Neural cell (in vitro differentiated cells): ENCODE measurements at regions not wholly inside any gene's neighbourhood (a gene's known extent, or its start where the extent isn't known, plus 50 kb on each side); places are given as distances from the start of the nearest gene placed in this dataset.

ENCODE experiments used
- H2AFZ ChIP-seq: fragments of 200-600, 300-800 bp; sonication (generic), shearing (Covaris generic); 2 replicates; pipeline ENCODE4 v1.6.0; 2014; ENCODE audit warnings: low read depth, mild to moderate bottlenecking, antibody characterized with exemption, low read length, moderate library complexity
- H3F3A ChIP-seq: fragments of 200-600 bp; shearing (Covaris generic); 2 replicates; pipeline ENCODE4 v1.6.1; 2016; ENCODE audit warnings: mild to moderate bottlenecking, moderate library complexity, mixed read lengths, antibody characterized with exemption, low read length; ENCODE audit not compliant: insufficient read depth, poor library complexity, severe bottlenecking
- H3K27ac ChIP-seq: fragments of 200-600, 300-800 bp; sonication (generic), shearing (Covaris generic); 2 replicates; pipeline ENCODE4 v1.5.1; 2014; ENCODE audit warnings: mild to moderate bottlenecking, low read length, moderate library complexity
- H3K27me3 ChIP-seq: fragments of 300-800, 200-600 bp; sonication (generic), shearing (Covaris generic); 2 replicates; pipeline ENCODE4 v1.6.0; 2014; ENCODE audit warnings: mild to moderate bottlenecking, low read depth, low read length, moderate library complexity; ENCODE audit not compliant: insufficient read depth
- H3K36me3 ChIP-seq: fragments of 300-800, 200-600 bp; sonication (generic), shearing (Covaris generic); 2 replicates; pipeline ENCODE4 v1.5.1; 2014; ENCODE audit warnings: mild to moderate bottlenecking, antibody characterized with exemption, low read length, moderate library complexity; ENCODE audit not compliant: insufficient read depth
- H3K4me2 ChIP-seq: fragments of 300-800, 200-600 bp; sonication (generic), shearing (Covaris generic); 2 replicates; pipeline ENCODE4 v1.6.0; 2014; ENCODE audit warnings: mild to moderate bottlenecking, low read length
- H3K4me3 ChIP-seq: fragments of 300-800, 200-600 bp; sonication (generic), shearing (Covaris generic); 2 replicates; pipeline ENCODE4 v1.5.1; 2014; ENCODE audit warnings: mild to moderate bottlenecking, low read length, moderate library complexity
- H3K79me2 ChIP-seq: fragments of 200-600 bp; shearing (Covaris generic); replicated peaks from 2 replicates; pipeline ENCODE4 v1.6.0; 2014; ENCODE audit warnings: mild to moderate bottlenecking, low read length, moderate library complexity; ENCODE audit not compliant: insufficient read depth
- H3K9ac ChIP-seq: fragments of 300-800, 200-600 bp; sonication (generic), shearing (Covaris generic); 2 replicates; pipeline ENCODE4 v1.6.1; 2016; ENCODE audit warnings: mild to moderate bottlenecking, low read length, mixed read lengths
- H3K9me2 ChIP-seq: fragments of 200-600 bp; shearing (Covaris generic); 2 replicates; pipeline ENCODE4 v1.6.1; 2016; ENCODE audit warnings: mild to moderate bottlenecking, low read length, mixed read lengths; ENCODE audit not compliant: insufficient read depth
- H3K9me3 ChIP-seq: fragments of 200-600, 300-800 bp; sonication (generic), shearing (Covaris generic); 2 replicates; pipeline ENCODE4 v1.6.1; 2016; ENCODE audit warnings: mild to moderate bottlenecking, mixed run types, low read length, moderate library complexity, mixed read lengths
- H4K20me1 ChIP-seq: fragments of 200-600 bp; shearing (Covaris generic); 2 replicates; pipeline ENCODE4 v1.6.1; 2016; ENCODE audit warnings: mild to moderate bottlenecking, mixed run types; ENCODE audit not compliant: insufficient read depth
- EP300 ChIP-seq: fragments of 450-650 bp; conservative IDR thresholded peaks from 2 replicates; pipeline ENCODE4 v1.6.1; 2014; ENCODE audit warnings: antibody characterized with exemption, mild to moderate bottlenecking, moderate library complexity; ENCODE audit not compliant: poor library complexity, severe bottlenecking
- EZH2 ChIP-seq: fragments of 200-600, 300-800 bp; shearing (Covaris generic), sonication (generic); IDR thresholded peaks from 2 replicates; pipeline ENCODE4 v1.6.1; 2014; ENCODE audit warnings: antibody characterized with exemption, low read length, borderline replicate concordance, mild to moderate bottlenecking; ENCODE audit not compliant: insufficient read depth, poor library complexity, severe bottlenecking
- MXI1 ChIP-seq: fragments of 450-650 bp; conservative IDR thresholded peaks from 2 replicates; pipeline ENCODE4 v1.6.1; 2014; ENCODE audit warnings: antibody characterized with exemption, mild to moderate bottlenecking; ENCODE audit not compliant: poor library complexity, severe bottlenecking
- POLR2AphosphoS5 ChIP-seq: IDR thresholded peaks from 2 replicates; pipeline ENCODE4 v1.6.1; 2012
- RAD21 ChIP-seq: fragments of 450-650 bp; conservative IDR thresholded peaks from 2 replicates; pipeline ENCODE4 v1.6.1; 2014; ENCODE audit warnings: antibody characterized with exemption, mild to moderate bottlenecking, moderate library complexity
- SMC3 ChIP-seq: fragments of 450-650 bp; conservative IDR thresholded peaks from 2 replicates; pipeline ENCODE4 v1.6.1; 2014; ENCODE audit warnings: antibody characterized with exemption, mild to moderate bottlenecking, moderate library complexity; ENCODE audit not compliant: poor library complexity
- TAF1 ChIP-seq: IDR thresholded peaks from 2 replicates; pipeline ENCODE4 v1.6.1; 2012; ENCODE audit warnings: low read depth
- TF ChIP-seq, protein P1 (sequence below): IDR thresholded peaks from 2 replicates; pipeline ENCODE4 v1.6.1; 2012; ENCODE audit warnings: borderline replicate concordance
- TF ChIP-seq, protein P2 (sequence below): fragments of 450-650 bp; IDR thresholded peaks from 2 replicates; pipeline ENCODE4 v1.5.1; 2014; ENCODE audit warnings: antibody characterized with exemption, mild to moderate bottlenecking, moderate library complexity; ENCODE audit not compliant: poor library complexity, severe bottlenecking

DNA sequence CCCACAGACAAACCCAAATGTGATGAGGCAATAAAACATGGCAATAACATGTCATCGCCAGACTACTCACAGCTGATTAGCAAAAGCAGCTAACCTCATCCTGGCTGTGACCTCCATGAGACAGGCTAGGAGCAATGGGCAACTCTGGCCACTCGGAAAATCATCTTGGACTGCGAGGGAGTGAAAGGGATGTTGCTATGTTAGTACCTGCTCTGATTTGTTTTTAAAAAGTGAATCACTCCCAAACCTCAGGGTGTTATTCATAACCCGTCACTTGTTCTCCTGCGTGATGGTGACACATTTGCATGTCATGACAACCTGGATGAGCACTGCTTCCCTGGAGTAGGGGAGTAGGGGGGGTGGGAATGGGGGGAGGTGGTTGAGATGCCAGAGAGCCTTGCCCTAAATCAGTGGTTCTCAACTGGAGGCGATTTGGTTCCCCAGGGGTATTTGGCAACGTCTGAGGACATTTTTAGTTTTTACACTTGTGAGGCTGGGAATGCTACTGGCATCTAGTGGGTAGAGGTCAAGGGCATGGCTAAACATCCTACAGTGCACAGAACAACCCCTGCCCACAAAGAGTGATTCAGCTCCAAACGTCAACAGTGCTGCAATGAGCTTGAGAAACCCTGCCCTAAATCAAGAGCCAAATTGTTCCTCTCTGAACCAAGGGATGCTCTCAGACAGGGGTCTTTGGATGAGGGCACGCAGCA is 241.7 kb downstream of the SOX9 start:
- Histone ChIP-seq H4K20me1 (no peaks in the 10 kb centered on the region), H3K9me2 (no peaks in the 10 kb centered on the region), H3K79me2 (no peaks in the 10 kb centered on the region), H3K9ac (no peak overlapping the region), H3K9me3 (no peaks in the 10 kb centered on the region), H2AFZ (no peak overlapping the region), H3K4me2 (no peak overlapping the region), H3K36me3 (no peaks in the 10 kb centered on the region), H3K27ac (no peak overlapping the region), H3K4me3 (no peak overlapping the region), H3F3A (no peaks in the 10 kb centered on the region), H3K27me3 (no peaks in the 10 kb centered on the region)
- TF ChIP-seq, protein P1, sequence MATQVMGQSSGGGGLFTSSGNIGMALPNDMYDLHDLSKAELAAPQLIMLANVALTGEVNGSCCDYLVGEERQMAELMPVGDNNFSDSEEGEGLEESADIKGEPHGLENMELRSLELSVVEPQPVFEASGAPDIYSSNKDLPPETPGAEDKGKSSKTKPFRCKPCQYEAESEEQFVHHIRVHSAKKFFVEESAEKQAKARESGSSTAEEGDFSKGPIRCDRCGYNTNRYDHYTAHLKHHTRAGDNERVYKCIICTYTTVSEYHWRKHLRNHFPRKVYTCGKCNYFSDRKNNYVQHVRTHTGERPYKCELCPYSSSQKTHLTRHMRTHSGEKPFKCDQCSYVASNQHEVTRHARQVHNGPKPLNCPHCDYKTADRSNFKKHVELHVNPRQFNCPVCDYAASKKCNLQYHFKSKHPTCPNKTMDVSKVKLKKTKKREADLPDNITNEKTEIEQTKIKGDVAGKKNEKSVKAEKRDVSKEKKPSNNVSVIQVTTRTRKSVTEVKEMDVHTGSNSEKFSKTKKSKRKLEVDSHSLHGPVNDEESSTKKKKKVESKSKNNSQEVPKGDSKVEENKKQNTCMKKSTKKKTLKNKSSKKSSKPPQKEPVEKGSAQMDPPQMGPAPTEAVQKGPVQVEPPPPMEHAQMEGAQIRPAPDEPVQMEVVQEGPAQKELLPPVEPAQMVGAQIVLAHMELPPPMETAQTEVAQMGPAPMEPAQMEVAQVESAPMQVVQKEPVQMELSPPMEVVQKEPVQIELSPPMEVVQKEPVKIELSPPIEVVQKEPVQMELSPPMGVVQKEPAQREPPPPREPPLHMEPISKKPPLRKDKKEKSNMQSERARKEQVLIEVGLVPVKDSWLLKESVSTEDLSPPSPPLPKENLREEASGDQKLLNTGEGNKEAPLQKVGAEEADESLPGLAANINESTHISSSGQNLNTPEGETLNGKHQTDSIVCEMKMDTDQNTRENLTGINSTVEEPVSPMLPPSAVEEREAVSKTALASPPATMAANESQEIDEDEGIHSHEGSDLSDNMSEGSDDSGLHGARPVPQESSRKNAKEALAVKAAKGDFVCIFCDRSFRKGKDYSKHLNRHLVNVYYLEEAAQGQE = no peak
- TF ChIP-seq RAD21 (no peak), EZH2 (no peak), SMC3 (no peak), TAF1 (no peak), EP300 (no peak), POLR2AphosphoS5 (no peak), MXI1 (no peak)
- TF ChIP-seq, protein P2, sequence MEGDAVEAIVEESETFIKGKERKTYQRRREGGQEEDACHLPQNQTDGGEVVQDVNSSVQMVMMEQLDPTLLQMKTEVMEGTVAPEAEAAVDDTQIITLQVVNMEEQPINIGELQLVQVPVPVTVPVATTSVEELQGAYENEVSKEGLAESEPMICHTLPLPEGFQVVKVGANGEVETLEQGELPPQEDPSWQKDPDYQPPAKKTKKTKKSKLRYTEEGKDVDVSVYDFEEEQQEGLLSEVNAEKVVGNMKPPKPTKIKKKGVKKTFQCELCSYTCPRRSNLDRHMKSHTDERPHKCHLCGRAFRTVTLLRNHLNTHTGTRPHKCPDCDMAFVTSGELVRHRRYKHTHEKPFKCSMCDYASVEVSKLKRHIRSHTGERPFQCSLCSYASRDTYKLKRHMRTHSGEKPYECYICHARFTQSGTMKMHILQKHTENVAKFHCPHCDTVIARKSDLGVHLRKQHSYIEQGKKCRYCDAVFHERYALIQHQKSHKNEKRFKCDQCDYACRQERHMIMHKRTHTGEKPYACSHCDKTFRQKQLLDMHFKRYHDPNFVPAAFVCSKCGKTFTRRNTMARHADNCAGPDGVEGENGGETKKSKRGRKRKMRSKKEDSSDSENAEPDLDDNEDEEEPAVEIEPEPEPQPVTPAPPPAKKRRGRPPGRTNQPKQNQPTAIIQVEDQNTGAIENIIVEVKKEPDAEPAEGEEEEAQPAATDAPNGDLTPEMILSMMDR = no peak

DNA sequence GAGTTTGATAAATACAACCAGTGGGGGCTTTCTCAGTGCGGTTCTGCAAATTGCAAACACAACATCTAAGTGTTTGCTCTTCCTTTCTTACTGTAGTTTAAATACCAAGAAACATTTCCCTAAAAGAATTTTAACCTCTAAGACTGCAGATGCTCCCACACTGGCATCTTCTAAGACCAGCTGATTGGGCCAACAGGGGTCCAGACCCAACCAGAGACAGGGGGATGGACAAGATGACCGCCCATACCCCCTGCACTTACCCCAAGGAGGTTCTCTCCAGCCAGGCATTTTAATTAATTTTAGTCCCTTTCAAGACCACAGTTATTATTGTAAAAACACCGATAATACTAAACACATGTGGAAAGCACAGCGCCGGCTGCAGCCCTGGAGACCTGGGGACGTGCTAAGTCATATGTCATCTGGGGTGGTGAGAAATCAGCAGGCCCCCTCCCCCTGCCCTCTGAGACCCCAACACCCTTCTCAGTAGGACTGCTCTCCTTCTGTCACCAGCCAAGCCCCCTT is 242.3 kb downstream of the SOX9 start:
- Histone ChIP-seq H3F3A (no peaks in the 10 kb centered on the region), H3K9me2 (no peaks in the 10 kb centered on the region), H4K20me1 (no peaks in the 10 kb centered on the region), H3K27me3 (no peaks in the 10 kb centered on the region), H2AFZ (no peak overlapping the region), H3K9me3 (no peaks in the 10 kb centered on the region), H3K79me2 (no peaks in the 10 kb centered on the region), H3K27ac (no peak overlapping the region), H3K4me2 (no peak overlapping the region), H3K36me3 (no peaks in the 10 kb centered on the region), H3K9ac (no peak overlapping the region), H3K4me3 (no peak overlapping the region)
- TF ChIP-seq MXI1 (no peak), EZH2 (no peak), EP300 (no peak), TAF1 (no peak), RAD21 (no peak), SMC3 (no peak), POLR2AphosphoS5 (no peak)
- TF ChIP-seq, protein P2 = no peak
- TF ChIP-seq, protein P1 = no peak
